ENCODE measurements at regions not wholly inside any gene's neighbourhood (a gene's known extent, or its start where the extent isn't known, plus 50 kb on each side); places are given as distances from the start of the nearest gene placed in this dataset.

GRCh38 chr2:6482256-6482655 lies 383.5 kb downstream of the CMPK2 start:
- TF ChIP-seq, protein P1, sequence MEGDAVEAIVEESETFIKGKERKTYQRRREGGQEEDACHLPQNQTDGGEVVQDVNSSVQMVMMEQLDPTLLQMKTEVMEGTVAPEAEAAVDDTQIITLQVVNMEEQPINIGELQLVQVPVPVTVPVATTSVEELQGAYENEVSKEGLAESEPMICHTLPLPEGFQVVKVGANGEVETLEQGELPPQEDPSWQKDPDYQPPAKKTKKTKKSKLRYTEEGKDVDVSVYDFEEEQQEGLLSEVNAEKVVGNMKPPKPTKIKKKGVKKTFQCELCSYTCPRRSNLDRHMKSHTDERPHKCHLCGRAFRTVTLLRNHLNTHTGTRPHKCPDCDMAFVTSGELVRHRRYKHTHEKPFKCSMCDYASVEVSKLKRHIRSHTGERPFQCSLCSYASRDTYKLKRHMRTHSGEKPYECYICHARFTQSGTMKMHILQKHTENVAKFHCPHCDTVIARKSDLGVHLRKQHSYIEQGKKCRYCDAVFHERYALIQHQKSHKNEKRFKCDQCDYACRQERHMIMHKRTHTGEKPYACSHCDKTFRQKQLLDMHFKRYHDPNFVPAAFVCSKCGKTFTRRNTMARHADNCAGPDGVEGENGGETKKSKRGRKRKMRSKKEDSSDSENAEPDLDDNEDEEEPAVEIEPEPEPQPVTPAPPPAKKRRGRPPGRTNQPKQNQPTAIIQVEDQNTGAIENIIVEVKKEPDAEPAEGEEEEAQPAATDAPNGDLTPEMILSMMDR (IDR thresholded peaks at IDR 0.05 in 4 of 5, conservative IDR thresholded peaks at IDR 0.05 in 1 of 5) = no peak
- no peak for TF ChIP-seq POLR2A (IDR thresholded peaks at IDR 0.05)

Data from gastrocnemius medialis (tissue), 4 donors.